Kidney (tissue), 13 donors: ENCODE measurements at regions not wholly inside any gene's neighbourhood (a gene's known extent, or its start where the extent isn't known, plus 50 kb on each side); places are given as distances from the start of the nearest gene placed in this dataset.

Experiments
- DNase-seq, 5 donors: peaks; one replicate each; pipeline ENCODE4 v3.0.0-alpha.2; 2013 to 2020
- FAIRE-seq: peaks from 2 replicates; lab custom pipeline; 2012; peaks lifted over from hg19 to GRCh38; lab: Jason Lieb, UNC
- H3K27ac ChIP-seq, 2 donors: one replicate each; pipeline ENCODE4 v1.7.0; 2013; ENCODE audit warnings: low read depth in 2 of 2, low read length in 2 of 2, inconsistent platforms in 1 of 2
- H3K27me3 ChIP-seq: one replicate; pipeline ENCODE4 v1.7.1; 2013; ENCODE audit warnings: low read length, inconsistent platforms; ENCODE audit not compliant: control insufficient read depth, insufficient read depth
- H3K36me3 ChIP-seq, 3 donors: one replicate each; pipeline versions ENCODE4 v1.7.0 to v1.7.1; 2013; ENCODE audit warnings: low read length in 3 of 3, control low read depth in 1 of 3, inconsistent platforms in 1 of 3; ENCODE audit not compliant: insufficient read depth in 3 of 3, control insufficient read depth in 2 of 3
- H3K4me1 ChIP-seq, 3 donors: one replicate each; pipeline versions ENCODE4 v1.7.0 to v1.7.1; 2013; ENCODE audit warnings: low read length in 3 of 3, inconsistent platforms in 1 of 3, low read depth in 1 of 3; ENCODE audit not compliant: control insufficient read depth in 2 of 3, insufficient read depth in 2 of 3
- H3K4me3 ChIP-seq, 3 donors: one replicate each; pipeline versions ENCODE4 v1.7.0 to v1.8.1; 2013; ENCODE audit warnings: low read length in 3 of 3, control low read depth in 1 of 3, inconsistent platforms in 1 of 3
- H3K9ac ChIP-seq, 3 donors: one replicate each; pipeline versions ENCODE4 v1.7.0 to v1.7.1; 2013; ENCODE audit warnings: low read length in 3 of 3, control low read depth in 1 of 3, inconsistent platforms in 1 of 3
- H3K9me3 ChIP-seq, 3 donors: one replicate each; pipeline versions ENCODE4 v1.7.0 to v1.7.1; 2013; ENCODE audit warnings: low read length in 3 of 3, control low read depth in 1 of 3, inconsistent platforms in 1 of 3; ENCODE audit not compliant: control insufficient read depth in 2 of 3, insufficient read depth in 1 of 3
- intact Hi-C: fragments of 100-400 bp; cut with DNase I; formaldehyde crosslinking; loops from one replicate; pipeline ENCODE4 v1.11.1; 2022
- TF ChIP-seq, protein P1 (sequence below): IDR thresholded peaks from 3 replicates; pipeline ENCODE4 v1.5.1; 2012; ENCODE audit warnings: mild to moderate bottlenecking, moderate library complexity, borderline replicate concordance; ENCODE audit not compliant: insufficient read depth; ENCODE audit errors: extremely low read depth
- donor health status: control.
- donor health status: control.
- donor health status: control.
- donor health status: control.
- donor health status: control.
- donor health status: DM: yes; HTN: yes; CAD: no.
- donor health status: Normal renal cell carcinoma (clear cell type).

DNA sequence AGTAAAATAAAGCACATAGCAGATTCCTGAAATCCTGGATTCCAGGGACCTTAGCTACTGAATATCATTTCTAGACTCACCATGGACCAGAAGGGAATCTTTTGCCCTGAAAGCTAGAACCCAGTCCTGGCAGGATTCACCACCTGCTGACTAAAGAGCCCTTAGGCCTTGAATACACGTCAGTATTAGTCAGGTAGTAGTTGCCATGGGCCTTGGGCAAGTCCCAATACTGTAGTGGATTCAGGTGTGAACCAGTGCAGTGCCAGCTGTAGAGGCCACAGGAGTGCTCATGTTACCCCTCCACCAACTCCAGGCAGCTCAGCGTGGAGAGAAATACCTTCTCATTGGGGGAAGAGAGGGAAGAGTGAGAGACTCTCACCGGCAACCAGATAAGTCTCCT lies 64.1 kb upstream of the UBQLN2 start:
- Histone ChIP-seq H3K27ac (no peak overlapping the region), H3K9me3 (no peaks in the 10 kb centered on the region), H3K27me3 (no peaks in the 10 kb centered on the region), H3K4me1 (no peaks in the 10 kb centered on the region), H3K4me3 (no peak overlapping the region), H3K9ac (no peak overlapping the region), H3K36me3 (no peaks in the 10 kb centered on the region)
- intact Hi-C loops = no loop called here
- DNase-seq (no peak), FAIRE-seq (no peak)
- TF ChIP-seq, protein P1, sequence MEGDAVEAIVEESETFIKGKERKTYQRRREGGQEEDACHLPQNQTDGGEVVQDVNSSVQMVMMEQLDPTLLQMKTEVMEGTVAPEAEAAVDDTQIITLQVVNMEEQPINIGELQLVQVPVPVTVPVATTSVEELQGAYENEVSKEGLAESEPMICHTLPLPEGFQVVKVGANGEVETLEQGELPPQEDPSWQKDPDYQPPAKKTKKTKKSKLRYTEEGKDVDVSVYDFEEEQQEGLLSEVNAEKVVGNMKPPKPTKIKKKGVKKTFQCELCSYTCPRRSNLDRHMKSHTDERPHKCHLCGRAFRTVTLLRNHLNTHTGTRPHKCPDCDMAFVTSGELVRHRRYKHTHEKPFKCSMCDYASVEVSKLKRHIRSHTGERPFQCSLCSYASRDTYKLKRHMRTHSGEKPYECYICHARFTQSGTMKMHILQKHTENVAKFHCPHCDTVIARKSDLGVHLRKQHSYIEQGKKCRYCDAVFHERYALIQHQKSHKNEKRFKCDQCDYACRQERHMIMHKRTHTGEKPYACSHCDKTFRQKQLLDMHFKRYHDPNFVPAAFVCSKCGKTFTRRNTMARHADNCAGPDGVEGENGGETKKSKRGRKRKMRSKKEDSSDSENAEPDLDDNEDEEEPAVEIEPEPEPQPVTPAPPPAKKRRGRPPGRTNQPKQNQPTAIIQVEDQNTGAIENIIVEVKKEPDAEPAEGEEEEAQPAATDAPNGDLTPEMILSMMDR = no peak

DNA sequence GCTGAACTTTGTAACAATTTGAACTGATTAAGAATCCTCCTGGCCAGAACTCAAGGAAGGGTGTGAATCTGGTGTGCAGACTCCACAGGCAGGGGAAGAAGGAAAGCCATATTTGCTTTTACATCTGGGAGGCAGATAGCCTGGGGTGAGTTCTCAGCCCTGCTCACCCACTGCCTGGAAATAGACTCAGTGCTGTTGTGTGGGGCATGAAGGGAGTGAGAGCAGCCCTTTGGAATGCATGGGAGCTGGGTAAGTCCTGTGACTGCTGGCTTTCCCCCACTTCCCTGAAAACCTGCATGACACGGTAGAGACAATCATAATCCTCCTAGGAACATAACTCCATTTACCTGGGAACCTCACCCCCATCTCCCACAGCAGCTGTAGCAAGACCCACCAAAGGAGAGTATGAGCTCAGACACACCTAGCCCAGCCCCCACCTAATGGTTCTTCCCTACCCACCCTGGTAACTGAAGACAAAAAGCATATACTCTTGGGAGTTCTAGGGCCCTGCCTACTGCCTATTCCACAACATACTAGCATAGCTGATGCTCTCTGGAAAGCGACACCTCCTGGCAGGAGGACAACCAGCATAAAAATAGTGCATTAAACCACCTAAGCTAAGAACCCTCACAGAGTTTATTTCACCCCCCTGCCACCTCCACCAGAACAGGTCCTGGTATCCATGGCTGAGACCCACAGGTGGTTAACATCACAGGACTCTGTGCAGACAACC lies 59.3 kb upstream of the UBQLN2 start:
- Histone ChIP-seq H3K27ac (no peak overlapping the region), H3K4me1 (no peaks in the 10 kb centered on the region), H3K9me3 (no peaks in the 10 kb centered on the region), H3K36me3 (no peaks in the 10 kb centered on the region), H3K27me3 (no peaks in the 10 kb centered on the region), H3K4me3 (no peak overlapping the region), H3K9ac (no peak overlapping the region)
- intact Hi-C loops = no loop called here
- DNase-seq (no peak), FAIRE-seq (no peak)
- TF ChIP-seq, protein P1 = no peak

DNA sequence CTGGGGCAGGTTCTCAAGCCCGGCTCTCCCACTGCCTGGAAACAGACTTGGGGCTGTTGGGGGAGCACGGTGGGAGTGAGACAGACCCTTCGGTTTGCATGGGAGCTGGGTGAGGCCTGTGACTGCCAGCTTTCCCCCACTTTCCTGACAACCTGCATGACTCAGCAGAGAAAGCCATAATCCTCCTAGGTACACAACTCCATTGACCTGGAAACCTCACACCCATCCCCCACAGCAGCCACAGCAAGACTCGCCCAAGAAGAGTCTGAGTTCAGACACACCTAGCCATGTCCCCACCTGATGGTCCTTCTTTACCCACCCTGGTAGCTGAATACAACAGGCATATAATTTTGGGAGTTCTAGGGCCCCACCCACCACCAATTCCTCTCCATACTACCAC lies 57.6 kb upstream of the UBQLN2 start:
- Histone ChIP-seq H3K9me3 (no peaks in the 10 kb centered on the region), H3K4me3 (no peak overlapping the region), H3K4me1 (no peaks in the 10 kb centered on the region), H3K27ac (no peak overlapping the region), H3K36me3 (no peaks in the 10 kb centered on the region), H3K27me3 (no peaks in the 10 kb centered on the region), H3K9ac (no peak overlapping the region)
- DNase-seq (no peak), FAIRE-seq (no peak)
- TF ChIP-seq, protein P1 = no peak
- intact Hi-C loops = no loop called here
